Panc1 (cell line): ENCODE measurements at regions not wholly inside any gene's neighbourhood (a gene's known extent, or its start where the extent isn't known, plus 50 kb on each side); places are given as distances from the start of the nearest gene placed in this dataset.

Source experiments
- CTCF ChIP-seq: fragments of 450-650 bp; IDR thresholded peaks from 2 replicates; pipeline ENCODE4 v1.5.1; 2017; ENCODE audit warnings: mild to moderate bottlenecking
- POLR2AphosphoS5 ChIP-seq: IDR thresholded peaks from 2 replicates; pipeline ENCODE4 v1.6.1; 2012; ENCODE audit warnings: mild to moderate bottlenecking, low read depth, low read length, moderate library complexity
- REST ChIP-seq, 2 experiments: IDR thresholded peaks; 2 replicates each; pipeline ENCODE4 v1.6.1; 2011 to 2012; ENCODE audit warnings: low read depth in 2 of 2, control low read depth in 1 of 2, low read length in 1 of 2, mild to moderate bottlenecking in 1 of 2, moderate library complexity in 1 of 2; ENCODE audit not compliant: insufficient read depth in 1 of 2
- TCF7L2 ChIP-seq: IDR thresholded peaks from 2 replicates; pipeline ENCODE4 v1.6.1; 2011; ENCODE audit warnings: mild to moderate bottlenecking, low read depth, low read length, inconsistent platforms

- TF ChIP-seq CTCF (no peak), REST (IDR thresholded peaks at IDR 0.05; ENCODE audit: insufficient read depth in 1 of 2, low read depth in 2 of 2, low read length in 1 of 2) (no peak), POLR2AphosphoS5 (no peak), TCF7L2 (no peak)
Measured at GRCh38 chr3:145055375-145056076, 1083.9 kb downstream of the DIPK2A start.
